D721Med (cell line): ENCODE measurements at regions not wholly inside any gene's neighbourhood (a gene's known extent, or its start where the extent isn't known, plus 50 kb on each side); places are given as distances from the start of the nearest gene placed in this dataset.
A peak's percentile ranks its signal among the peaks of the same experiment; 100 is the strongest.

ENCODE experiments used
- DNase-seq: peaks from one replicate; pipeline ENCODE4 v3.0.0; 2011; ENCODE audit warnings: low spot score; ENCODE audit not compliant: insufficient read length
- FAIRE-seq: peaks from 2 replicates; lab custom pipeline; 2011; peaks lifted over from hg19 to GRCh38; lab: Jason Lieb, UNC
- TF ChIP-seq, protein P1 (sequence below): IDR thresholded peaks from 2 replicates; pipeline ENCODE4 v1.5.1; 2012; ENCODE audit warnings: mild to moderate bottlenecking, control low read depth; ENCODE audit not compliant: insufficient read depth; ENCODE audit errors: missing control alignments

DNA sequence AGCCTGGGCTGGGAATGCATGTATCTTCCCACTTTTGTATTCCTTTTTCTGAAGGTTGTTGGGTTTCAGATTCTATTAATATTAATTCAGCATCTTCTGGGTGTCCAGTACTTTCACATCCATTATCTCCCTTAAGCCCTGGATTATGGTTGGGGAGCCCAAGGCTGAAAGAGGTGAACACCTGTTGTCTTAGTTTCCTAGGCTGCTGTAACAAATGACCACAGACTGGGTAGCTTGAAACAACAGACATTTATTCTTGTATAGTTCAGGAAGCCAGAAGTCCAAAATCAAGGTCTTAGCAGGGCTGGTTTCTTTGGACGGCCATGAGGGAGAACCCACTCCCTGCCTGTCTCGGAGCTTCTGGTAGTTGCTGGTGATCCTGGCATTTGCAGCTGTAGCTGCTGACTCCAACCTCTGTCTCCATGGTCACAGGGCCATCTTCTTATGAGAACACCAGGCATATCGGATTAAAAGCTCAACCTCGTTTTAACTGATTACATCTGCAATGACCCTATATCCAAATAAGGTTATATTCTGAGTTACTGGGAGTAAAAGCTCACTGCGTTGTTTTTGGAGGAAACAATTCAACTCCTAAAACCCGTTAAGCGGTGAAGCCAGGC is 68.2 kb upstream of the CLMN start:
- FAIRE-seq (peak; percentile 88), DNase-seq (peak; percentile 59)
- TF ChIP-seq, protein P1, sequence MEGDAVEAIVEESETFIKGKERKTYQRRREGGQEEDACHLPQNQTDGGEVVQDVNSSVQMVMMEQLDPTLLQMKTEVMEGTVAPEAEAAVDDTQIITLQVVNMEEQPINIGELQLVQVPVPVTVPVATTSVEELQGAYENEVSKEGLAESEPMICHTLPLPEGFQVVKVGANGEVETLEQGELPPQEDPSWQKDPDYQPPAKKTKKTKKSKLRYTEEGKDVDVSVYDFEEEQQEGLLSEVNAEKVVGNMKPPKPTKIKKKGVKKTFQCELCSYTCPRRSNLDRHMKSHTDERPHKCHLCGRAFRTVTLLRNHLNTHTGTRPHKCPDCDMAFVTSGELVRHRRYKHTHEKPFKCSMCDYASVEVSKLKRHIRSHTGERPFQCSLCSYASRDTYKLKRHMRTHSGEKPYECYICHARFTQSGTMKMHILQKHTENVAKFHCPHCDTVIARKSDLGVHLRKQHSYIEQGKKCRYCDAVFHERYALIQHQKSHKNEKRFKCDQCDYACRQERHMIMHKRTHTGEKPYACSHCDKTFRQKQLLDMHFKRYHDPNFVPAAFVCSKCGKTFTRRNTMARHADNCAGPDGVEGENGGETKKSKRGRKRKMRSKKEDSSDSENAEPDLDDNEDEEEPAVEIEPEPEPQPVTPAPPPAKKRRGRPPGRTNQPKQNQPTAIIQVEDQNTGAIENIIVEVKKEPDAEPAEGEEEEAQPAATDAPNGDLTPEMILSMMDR, result no peak

DNA sequence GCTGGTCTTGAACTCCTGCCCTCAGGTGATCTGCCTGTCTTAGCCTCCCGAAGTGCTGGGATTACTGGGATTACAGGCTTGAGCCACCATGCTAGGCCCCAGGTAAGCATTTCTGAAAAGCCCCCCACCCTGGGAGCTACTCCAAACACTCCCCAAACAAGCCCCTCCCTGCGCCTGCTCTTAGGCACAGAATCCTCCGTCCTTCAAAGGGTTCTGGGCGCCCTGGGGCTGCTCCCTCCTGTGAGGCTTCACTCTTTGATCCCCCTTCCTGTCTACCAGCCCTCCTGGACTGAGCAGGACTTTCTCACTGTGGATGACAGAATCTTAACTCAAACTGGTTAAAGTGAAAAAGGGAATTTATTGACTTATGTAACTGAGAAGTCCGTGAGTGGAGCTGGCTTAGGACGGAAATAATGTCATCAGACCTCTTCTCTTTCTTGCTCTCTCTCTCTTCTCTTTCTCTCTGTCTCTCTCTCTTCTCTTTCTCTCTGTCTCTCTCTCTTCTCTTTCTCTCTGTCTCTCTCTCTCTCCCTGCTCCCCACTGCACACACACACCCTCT is 66.9 kb upstream of the CLMN start:
- FAIRE-seq (no peak), DNase-seq (no peak)
- TF ChIP-seq, protein P1, result no peak

DNA sequence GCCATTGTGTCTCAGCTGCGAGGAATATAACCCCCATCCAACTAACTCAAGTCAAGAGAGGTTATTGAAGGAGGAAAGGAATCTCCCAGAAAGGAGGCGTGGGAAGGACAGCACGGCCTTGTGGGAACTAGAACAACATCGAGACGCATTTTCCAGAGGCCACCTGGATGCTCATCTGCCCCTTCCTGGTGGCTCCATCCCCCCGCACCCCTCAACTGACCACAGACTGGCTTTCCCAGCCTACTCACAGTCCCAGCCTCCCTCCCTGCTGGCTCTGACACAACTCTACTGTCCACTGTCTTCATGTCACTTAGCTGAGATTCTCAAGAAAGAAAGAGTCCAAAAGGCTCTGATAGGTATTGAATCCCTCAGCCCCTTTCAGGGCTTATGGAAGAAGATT is 66.0 kb upstream of the CLMN start:
- TF ChIP-seq, protein P1, result no peak
- FAIRE-seq (no peak), DNase-seq (no peak)

DNA sequence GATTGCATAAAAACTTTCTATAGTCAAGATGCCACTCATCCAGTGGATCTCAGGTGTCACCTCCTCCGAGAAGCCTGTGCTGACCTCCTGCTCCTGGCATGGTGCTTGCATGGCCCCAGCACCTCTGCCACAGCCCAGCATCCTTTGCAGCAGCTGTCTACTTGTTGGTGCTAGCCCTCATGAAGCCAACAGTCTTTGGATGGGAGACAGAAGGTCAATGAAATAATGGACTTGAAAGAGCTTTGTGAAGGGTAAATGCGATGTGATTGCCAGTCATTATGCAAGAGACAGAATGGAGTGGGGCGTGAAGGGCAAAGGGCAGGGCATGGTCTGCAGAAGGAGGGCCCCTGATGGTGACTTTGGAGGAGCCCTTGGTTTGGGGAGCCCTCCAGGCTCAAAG is 63.0 kb upstream of the CLMN start:
- FAIRE-seq, result no peak
- DNase-seq, result no peak
- TF ChIP-seq, protein P1, result no peak

DNA sequence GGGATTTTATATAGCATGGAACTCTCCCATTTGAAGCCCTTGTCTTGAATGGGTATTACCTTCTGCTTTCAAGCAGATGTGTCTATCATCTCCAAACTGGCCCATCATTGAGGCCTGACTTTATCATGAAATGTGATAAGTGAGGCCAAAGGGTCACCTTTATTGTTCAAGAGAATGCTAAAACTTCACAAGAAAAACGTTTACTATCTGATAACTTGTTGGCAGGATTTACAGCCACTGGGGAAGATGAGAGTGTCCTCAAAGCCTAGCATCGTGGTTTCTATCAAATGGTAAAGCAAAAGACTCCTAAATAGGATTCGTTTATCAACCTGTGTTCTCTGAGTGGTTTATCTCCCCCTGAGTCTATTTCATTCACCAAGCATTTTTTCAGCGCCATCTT is 62.0 kb upstream of the CLMN start:
- TF ChIP-seq, protein P1, result no peak
- no peak for DNase-seq

DNA sequence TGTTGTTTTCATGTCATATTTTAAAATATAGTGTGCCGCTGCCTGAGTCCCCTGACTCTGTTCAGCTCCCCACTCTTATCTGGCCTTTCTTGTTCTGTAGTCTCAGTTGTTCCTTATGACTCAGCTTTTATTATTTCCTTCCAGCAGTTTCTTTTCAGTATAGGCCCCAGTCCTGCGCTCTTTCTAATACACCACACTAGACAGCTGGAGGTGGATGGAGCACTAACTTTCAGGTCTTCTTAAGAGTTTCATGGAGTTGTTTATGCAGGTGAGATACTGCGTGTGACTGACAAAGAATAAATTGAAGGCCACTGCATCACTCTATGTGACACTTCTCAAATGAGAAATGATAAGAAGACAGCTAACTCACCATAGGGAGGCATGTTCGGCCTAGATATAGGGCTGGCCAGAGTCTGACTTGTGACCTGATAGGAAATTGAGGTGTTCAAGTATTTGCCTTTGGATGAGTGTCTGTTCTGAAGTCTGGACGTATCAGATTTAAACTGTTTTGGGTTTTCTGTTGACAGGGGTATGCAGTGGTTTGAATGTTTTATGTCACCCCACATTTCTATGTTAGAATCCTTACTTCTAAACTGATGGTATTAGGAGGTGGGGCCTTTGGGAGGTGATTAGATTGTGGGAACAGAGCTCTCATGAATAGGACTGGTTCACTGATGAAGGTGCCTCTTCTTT is 60.8 kb upstream of the CLMN start:
- TF ChIP-seq, protein P1, result no peak
- FAIRE-seq (no peak), DNase-seq (no peak)

More for the DNA sequence above, 62.0 kb upstream of the CLMN start:
- no peak for FAIRE-seq

DNA sequence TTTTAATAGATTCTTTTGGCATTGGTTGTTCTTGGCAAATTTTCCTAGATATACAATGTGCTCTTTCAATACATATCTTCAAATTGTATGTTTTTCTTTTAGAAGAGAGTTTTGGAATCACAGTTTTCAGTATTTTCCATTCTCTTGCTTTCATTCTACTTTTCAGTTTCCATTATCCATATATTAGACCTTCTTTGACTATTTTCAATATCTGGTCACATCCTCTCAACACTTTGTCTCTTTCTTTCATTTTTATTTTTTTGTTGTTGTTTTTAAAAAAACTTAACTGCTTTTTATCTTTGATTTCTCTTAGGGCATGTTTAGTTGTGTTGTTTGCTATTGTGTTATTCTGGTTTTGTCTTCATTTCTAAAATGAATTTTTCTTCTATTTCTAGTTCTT is 59.9 kb upstream of the CLMN start:
- FAIRE-seq, result no peak
- DNase-seq, result no peak
- TF ChIP-seq, protein P1, result no peak
